HG03196 (cell line): ENCODE measurements at regions not wholly inside any gene's neighbourhood (a gene's known extent, or its start where the extent isn't known, plus 50 kb on each side); places are given as distances from the start of the nearest gene placed in this dataset.

Experiments
- ATAC-seq: cut with Tn5 transposase; IDR thresholded peaks from one replicate; pipeline ENCODE4 v1.9.1; 2021; ENCODE audit not compliant: unreplicated experiment

GRCh38 chr9:16960084-16960483 lies 89.6 kb upstream of the BNC2 start:
- ATAC-seq, result no peak

- no peak for ATAC-seq
Measured at GRCh38 chr9:16959391-16959790, 88.9 kb upstream of the BNC2 start.

- ATAC-seq, result no peak
Measured at GRCh38 chr9:16954040-16954439, 83.6 kb upstream of the BNC2 start.

- no peak for ATAC-seq
Measured at GRCh38 chr9:16951502-16951901, 81.0 kb upstream of the BNC2 start.

- ATAC-seq, result no peak
Measured at GRCh38 chr9:16950051-16950450, 79.6 kb upstream of the BNC2 start.

- no peak for ATAC-seq
Measured at GRCh38 chr9:16930578-16930977, 60.1 kb upstream of the BNC2 start.

- ATAC-seq, result no peak
Measured at GRCh38 chr9:16928179-16928945, 57.9 kb upstream of the BNC2 start.

- ATAC-seq, result no peak
Measured at GRCh38 chr9:16925426-16925825, 55.0 kb upstream of the BNC2 start.

GRCh38 chr9:16924311-16924915 lies 53.9 kb upstream of the BNC2 start:
- no peak for ATAC-seq

GRCh38 chr9:16921855-16922254 lies 51.4 kb upstream of the BNC2 start:
- ATAC-seq, result no peak
